ENCODE measurements at regions not wholly inside any gene's neighbourhood (a gene's known extent, or its start where the extent isn't known, plus 50 kb on each side); places are given as distances from the start of the nearest gene placed in this dataset.

GRCh38 chr7:3140834-3141233 is 97.2 kb upstream of the CARD11 start:
- TF ChIP-seq POLR2A (IDR thresholded peaks at IDR 0.05), result no peak
- TF ChIP-seq, protein P1, sequence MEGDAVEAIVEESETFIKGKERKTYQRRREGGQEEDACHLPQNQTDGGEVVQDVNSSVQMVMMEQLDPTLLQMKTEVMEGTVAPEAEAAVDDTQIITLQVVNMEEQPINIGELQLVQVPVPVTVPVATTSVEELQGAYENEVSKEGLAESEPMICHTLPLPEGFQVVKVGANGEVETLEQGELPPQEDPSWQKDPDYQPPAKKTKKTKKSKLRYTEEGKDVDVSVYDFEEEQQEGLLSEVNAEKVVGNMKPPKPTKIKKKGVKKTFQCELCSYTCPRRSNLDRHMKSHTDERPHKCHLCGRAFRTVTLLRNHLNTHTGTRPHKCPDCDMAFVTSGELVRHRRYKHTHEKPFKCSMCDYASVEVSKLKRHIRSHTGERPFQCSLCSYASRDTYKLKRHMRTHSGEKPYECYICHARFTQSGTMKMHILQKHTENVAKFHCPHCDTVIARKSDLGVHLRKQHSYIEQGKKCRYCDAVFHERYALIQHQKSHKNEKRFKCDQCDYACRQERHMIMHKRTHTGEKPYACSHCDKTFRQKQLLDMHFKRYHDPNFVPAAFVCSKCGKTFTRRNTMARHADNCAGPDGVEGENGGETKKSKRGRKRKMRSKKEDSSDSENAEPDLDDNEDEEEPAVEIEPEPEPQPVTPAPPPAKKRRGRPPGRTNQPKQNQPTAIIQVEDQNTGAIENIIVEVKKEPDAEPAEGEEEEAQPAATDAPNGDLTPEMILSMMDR (IDR thresholded peaks at IDR 0.05), result no peak
